ENCODE measurements at regions not wholly inside any gene's neighbourhood (a gene's known extent, or its start where the extent isn't known, plus 50 kb on each side); places are given as distances from the start of the nearest gene placed in this dataset.

DNA sequence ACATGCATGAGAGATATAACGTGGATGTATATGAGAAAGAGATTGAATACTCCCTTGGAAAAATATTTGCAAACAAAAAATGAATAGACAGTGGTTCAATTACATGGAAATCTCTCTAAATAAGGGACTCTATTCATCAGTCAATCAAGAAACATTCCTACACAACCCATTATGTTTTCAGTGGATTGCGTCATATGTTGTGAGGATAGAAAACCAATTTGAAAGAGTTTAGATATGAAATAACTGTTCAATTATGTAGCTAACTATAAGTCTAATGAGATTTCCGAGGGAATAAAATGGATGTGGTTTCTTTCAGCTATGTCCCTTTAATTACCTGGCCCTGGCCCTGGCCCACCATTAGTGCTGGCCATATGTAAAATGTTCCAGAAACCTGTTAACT is 86.7 kb upstream of the TMCO5A start:
- TF ChIP-seq, protein P1, sequence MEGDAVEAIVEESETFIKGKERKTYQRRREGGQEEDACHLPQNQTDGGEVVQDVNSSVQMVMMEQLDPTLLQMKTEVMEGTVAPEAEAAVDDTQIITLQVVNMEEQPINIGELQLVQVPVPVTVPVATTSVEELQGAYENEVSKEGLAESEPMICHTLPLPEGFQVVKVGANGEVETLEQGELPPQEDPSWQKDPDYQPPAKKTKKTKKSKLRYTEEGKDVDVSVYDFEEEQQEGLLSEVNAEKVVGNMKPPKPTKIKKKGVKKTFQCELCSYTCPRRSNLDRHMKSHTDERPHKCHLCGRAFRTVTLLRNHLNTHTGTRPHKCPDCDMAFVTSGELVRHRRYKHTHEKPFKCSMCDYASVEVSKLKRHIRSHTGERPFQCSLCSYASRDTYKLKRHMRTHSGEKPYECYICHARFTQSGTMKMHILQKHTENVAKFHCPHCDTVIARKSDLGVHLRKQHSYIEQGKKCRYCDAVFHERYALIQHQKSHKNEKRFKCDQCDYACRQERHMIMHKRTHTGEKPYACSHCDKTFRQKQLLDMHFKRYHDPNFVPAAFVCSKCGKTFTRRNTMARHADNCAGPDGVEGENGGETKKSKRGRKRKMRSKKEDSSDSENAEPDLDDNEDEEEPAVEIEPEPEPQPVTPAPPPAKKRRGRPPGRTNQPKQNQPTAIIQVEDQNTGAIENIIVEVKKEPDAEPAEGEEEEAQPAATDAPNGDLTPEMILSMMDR (IDR thresholded peaks at IDR 0.05; ENCODE audit: insufficient read depth, low read length) = no peak
- TF ChIP-seq, protein P2, sequence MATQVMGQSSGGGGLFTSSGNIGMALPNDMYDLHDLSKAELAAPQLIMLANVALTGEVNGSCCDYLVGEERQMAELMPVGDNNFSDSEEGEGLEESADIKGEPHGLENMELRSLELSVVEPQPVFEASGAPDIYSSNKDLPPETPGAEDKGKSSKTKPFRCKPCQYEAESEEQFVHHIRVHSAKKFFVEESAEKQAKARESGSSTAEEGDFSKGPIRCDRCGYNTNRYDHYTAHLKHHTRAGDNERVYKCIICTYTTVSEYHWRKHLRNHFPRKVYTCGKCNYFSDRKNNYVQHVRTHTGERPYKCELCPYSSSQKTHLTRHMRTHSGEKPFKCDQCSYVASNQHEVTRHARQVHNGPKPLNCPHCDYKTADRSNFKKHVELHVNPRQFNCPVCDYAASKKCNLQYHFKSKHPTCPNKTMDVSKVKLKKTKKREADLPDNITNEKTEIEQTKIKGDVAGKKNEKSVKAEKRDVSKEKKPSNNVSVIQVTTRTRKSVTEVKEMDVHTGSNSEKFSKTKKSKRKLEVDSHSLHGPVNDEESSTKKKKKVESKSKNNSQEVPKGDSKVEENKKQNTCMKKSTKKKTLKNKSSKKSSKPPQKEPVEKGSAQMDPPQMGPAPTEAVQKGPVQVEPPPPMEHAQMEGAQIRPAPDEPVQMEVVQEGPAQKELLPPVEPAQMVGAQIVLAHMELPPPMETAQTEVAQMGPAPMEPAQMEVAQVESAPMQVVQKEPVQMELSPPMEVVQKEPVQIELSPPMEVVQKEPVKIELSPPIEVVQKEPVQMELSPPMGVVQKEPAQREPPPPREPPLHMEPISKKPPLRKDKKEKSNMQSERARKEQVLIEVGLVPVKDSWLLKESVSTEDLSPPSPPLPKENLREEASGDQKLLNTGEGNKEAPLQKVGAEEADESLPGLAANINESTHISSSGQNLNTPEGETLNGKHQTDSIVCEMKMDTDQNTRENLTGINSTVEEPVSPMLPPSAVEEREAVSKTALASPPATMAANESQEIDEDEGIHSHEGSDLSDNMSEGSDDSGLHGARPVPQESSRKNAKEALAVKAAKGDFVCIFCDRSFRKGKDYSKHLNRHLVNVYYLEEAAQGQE (IDR thresholded peaks at IDR 0.05; ENCODE audit: insufficient replicate concordance, low read depth) = no peak

Data from HL-60 (cell line).